Mesodermal cell (in vitro differentiated cells): ENCODE measurements at regions not wholly inside any gene's neighbourhood (a gene's known extent, or its start where the extent isn't known, plus 50 kb on each side); places are given as distances from the start of the nearest gene placed in this dataset.
A peak's percentile ranks its signal among the peaks of the same experiment; 100 is the strongest.

Experiments used
- H3K27ac ChIP-seq: 2 replicates; pipeline ENCODE4 v1.7.0; 2013; ENCODE audit warnings: mild to moderate bottlenecking, low read depth, low read length, moderate library complexity; ENCODE audit not compliant: severe bottlenecking
- H3K36me3 ChIP-seq: 2 replicates; pipeline ENCODE4 v1.7.1; 2013; ENCODE audit warnings: mild to moderate bottlenecking, low read length, moderate library complexity; ENCODE audit not compliant: control insufficient read depth, insufficient read depth
- H3K4me1 ChIP-seq: one replicate; pipeline ENCODE4 v1.7.1; 2013; ENCODE audit warnings: mild to moderate bottlenecking, low read length; ENCODE audit not compliant: insufficient read depth, control insufficient read depth, poor library complexity, severe bottlenecking
- H3K4me3 ChIP-seq: 2 replicates; pipeline ENCODE4 v1.7.0; 2013; ENCODE audit warnings: low read length, control low read depth, mild to moderate bottlenecking; ENCODE audit not compliant: insufficient read depth, poor library complexity, severe bottlenecking; ENCODE audit errors: extremely low read depth
- H3K9me3 ChIP-seq: 2 replicates; pipeline ENCODE4 v1.7.1; 2013; ENCODE audit warnings: mild to moderate bottlenecking, low read length, moderate library complexity; ENCODE audit not compliant: control insufficient read depth
- WGBS, 2 experiments: methylation state at CpG; one replicate each; pipeline ENCODE4 v1.1.5; 2013; ENCODE audit warnings: missing lambda C conversion rate in 2 of 2; ENCODE audit not compliant: insufficient coverage in 2 of 2; 5-methylcytosine and 5-hydroxymethylcytosine counted together

GRCh38 chr1:201739080-201739479, 89.9 kb upstream of the IPO9 start:
- Histone ChIP-seq H3K4me1 (peaks cover 52% of the 10 kb centered on the region), H3K9me3 (no peaks in the 10 kb centered on the region), H3K4me3 (peak overlapping the region; percentile 71), H3K36me3 (peaks cover 18% of the 10 kb centered on the region), H3K27ac (no peak overlapping the region)
- WGBS, 2 experiments: 13 to 18% methylated on average over 9 to 11 of the region's 12 CpGs

DNA sequence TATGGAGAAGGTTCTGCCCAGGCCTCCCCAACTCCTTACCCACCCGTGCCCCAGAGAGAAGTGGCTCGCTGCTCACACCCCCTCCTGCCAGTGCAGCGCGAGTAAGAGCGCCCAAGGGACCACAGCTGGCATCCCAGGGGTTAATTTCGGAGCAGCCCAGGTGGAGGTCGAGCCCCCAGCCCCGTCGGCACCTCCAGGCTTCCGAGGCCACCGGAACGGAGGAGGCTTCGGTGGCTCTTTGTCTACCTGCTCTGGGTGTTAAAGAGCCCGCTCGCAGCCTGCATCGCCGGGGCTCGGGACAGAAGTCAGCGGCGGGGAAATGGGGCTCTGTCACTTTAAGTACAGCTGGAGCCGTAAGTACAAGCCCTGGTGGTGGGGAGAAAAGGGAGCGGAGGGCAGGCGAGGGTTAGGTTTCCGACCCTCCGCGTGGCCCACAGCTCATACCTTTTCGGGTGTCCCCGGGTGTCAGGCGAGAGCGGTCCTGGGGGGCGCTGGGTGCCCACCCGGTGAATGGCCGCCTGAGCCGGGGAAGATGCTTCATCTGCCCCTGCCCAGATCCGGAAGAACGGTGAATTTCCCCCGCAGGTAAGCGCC, 89.4 kb upstream of the IPO9 start:
- Histone ChIP-seq H3K4me1 (peaks cover 52% of the 10 kb centered on the region), H3K9me3 (no peaks in the 10 kb centered on the region), H3K27ac (no peak overlapping the region), H3K36me3 (peaks cover 20% of the 10 kb centered on the region), H3K4me3 (peak overlapping the region; percentile 71)
- 0% methylated on average over 15 to 26 of the region's 38 CpGs for WGBS, 2 experiments

GRCh38 chr1:201740086-201740541, 88.8 kb upstream of the IPO9 start:
- peak overlapping the region; percentile 71 for H3K4me3 ChIP-seq
- no peak overlapping the region for H3K27ac ChIP-seq

GRCh38 chr1:201740670-201741111, 88.3 kb upstream of the IPO9 start:
- peaks cover 52% of the 10 kb centered on the region for H3K4me1 ChIP-seq
- peak overlapping the region; percentile 71 for H3K4me3 ChIP-seq
- H3K36me3 ChIP-seq: peaks cover 21% of the 10 kb centered on the region
- H3K27ac ChIP-seq: no peak overlapping the region
- H3K9me3 ChIP-seq: no peaks in the 10 kb centered on the region
- WGBS, 2 experiments: 12 to 13% methylated on average over 5 to 6 of the region's 9 CpGs

More at GRCh38 chr1:201740086-201740541, 88.8 kb upstream of the IPO9 start:
- Histone ChIP-seq H3K9me3 (no peaks in the 10 kb centered on the region), H3K4me1 (peaks cover 52% of the 10 kb centered on the region), H3K36me3 (peaks cover 22% of the 10 kb centered on the region)
- WGBS, 2 experiments: 2 to 5% methylated on average over 19 to 26 of the region's 29 CpGs

DNA sequence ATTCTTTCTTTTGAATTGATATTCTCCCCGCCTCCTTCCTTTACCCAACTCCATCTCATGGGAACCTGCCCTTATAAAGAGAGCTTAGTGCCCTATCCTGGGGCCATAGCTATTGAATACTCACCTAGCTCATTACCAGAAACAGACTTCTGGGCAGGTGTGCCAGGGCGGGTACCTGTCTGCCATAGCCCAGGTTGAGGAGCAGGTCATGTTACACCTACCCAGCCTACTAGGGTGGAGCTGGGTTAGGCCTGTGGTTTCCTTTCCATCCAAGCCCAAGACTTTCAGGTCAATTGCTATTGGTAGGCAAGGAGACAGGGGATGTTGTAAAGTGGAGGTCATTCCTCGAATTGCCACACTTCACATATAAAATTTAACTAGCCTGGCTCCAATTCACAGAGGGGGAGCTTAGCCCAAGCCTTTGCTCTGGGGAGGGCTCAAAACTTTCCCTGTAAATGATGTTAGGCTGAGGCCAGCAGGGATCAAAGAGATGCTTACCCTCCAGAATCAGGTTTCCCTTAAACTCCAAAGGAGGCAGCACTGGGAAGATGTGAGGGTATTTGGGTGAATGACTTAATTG, 87.1 kb upstream of the IPO9 start:
- Histone ChIP-seq H3K9me3 (no peaks in the 10 kb centered on the region), H3K4me1 (peaks cover 49% of the 10 kb centered on the region), H3K4me3 (no peak overlapping the region), H3K36me3 (peaks cover 21% of the 10 kb centered on the region), H3K27ac (peak overlapping the region; percentile 16)
- WGBS, 2 experiments: 80 to 100% methylated on average over 2 of the region's 3 CpGs

DNA sequence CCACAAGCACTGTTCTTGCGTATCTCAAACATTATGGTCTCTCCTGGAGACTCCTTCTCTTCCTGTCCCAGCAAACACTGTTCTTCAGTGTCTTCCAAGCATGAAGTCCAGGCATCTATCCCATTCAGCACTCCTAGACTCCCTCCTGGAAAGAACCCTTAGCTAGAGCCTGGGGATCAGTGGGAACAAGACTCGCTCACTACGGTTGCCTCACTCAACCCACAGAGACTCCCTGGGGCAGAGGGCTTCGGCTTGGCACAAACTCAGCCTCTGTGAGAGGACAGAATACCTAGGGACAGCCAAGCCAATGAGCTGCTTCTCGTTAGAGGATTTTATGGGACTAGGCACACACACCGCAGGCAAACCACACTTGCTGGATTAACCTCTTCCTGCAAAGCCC, 86.5 kb upstream of the IPO9 start:
- Histone ChIP-seq H3K4me1 (peaks cover 49% of the 10 kb centered on the region), H3K27ac (peak overlapping the region; percentile 16), H3K4me3 (no peak overlapping the region), H3K36me3 (peaks cover 21% of the 10 kb centered on the region), H3K9me3 (no peaks in the 10 kb centered on the region)
- 79 to 91% methylated on average over 2 to 5 of the region's 6 CpGs for WGBS, 2 experiments

DNA sequence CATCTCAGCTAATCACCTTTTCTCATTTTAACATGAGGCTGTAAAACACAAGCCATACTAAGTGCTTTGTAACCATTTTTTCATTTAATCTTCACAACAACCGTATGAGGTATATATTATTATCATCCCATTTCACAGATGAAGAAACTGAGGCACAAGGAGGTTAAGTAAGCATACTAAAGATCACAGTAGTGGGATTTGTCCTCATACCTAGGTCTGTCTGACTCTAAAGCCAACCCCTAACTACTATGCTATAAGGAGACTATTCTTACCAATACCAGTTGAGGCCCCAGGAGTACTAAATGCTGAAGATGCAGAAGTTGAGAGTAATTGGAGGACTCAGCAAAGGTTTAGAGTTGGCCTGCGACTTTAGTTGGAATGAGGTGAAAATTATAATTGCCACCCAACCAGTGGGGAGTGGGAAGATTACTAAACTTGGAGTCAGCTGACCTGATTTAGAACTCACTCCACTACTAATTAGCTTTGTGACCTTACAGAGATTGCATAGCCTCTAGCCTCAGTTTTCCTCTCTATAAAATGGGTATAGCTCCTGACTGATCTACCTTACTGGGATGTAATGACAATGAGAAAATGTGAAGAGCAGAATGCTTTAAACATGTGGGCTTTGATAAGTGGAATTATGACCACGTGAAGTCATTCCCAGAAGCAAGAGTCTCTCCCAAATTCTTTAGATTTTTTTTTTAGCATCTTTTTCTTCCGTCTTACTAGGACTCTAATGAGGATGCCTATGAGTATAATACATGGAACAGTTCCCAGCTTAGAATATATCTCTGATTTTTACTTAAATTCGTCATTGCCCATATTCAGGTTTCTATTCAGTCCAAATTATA, 85.8 kb upstream of the IPO9 start:
- Histone ChIP-seq H3K4me1 (peaks cover 49% of the 10 kb centered on the region), H3K4me3 (no peak overlapping the region), H3K27ac (no peak overlapping the region), H3K9me3 (no peaks in the 10 kb centered on the region), H3K36me3 (peaks cover 21% of the 10 kb centered on the region)
- no CpG with 5 or more reads among the region's 5 CpGs for WGBS, 2 experiments

- no peak overlapping the region for H3K27ac ChIP-seq
- H3K4me1 ChIP-seq: peaks cover 41% of the 10 kb centered on the region
- whole genome bisulfite sequencing, 2 experiments: 100% methylated on average over 1 to 2 of the region's 3 CpGs
- H3K4me3 ChIP-seq: no peak overlapping the region
- peaks cover 21% of the 10 kb centered on the region for H3K36me3 ChIP-seq
- no peaks in the 10 kb centered on the region for H3K9me3 ChIP-seq
Measured at GRCh38 chr1:201745023-201745422, 83.9 kb upstream of the IPO9 start.

DNA sequence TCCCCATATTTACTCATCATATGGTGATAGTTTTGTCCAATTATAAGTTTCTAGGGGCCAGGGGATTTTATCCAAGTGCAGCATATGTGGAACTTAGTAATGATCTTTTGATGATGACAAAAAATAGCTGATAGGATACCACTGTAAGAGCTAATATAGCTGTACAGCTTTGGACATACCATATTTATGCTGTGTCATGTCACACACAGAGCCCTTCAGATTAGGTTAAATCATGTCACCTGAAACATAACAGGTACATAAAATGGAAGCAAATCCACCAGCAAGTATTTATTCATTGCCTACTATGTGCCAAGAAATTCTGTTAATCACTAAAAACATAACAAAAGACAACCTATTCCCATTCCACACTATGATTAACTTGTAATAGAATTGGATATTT, 82.8 kb upstream of the IPO9 start:
- no peaks in the 10 kb centered on the region for H3K9me3 ChIP-seq
- H3K36me3 ChIP-seq: peaks cover 21% of the 10 kb centered on the region
- H3K4me3 ChIP-seq: no peak overlapping the region
- no peak overlapping the region for H3K27ac ChIP-seq
- H3K4me1 ChIP-seq: peaks cover 45% of the 10 kb centered on the region

DNA sequence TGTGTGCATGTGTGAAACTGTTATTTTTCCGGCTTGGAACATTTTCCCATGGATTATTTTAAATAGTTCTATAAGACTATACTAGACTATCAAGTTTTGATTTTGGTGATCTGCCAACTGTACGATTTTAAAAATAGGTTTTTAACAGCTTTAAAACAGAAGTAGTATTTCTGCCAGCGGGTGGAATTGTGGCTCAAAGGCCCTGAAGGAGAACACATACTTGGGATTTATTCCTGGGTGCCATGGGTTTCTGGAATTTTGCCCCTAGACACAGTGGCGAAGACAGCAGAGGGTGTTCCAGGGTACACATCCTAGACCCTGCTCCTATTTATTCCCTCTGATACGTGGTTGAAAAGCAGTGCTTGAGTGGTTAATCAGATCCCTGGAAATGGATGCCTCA, 81.7 kb upstream of the IPO9 start:
- Histone ChIP-seq H3K36me3 (peaks cover 21% of the 10 kb centered on the region), H3K9me3 (no peaks in the 10 kb centered on the region), H3K27ac (no peak overlapping the region), H3K4me1 (peaks cover 45% of the 10 kb centered on the region), H3K4me3 (no peak overlapping the region)
- 92 to 94% methylated on average over 3 to 4 of the region's 5 CpGs for WGBS, 2 experiments
